Upper lobe of right lung (tissue), 1 donor: ENCODE measurements at regions not wholly inside any gene's neighbourhood (a gene's known extent, or its start where the extent isn't known, plus 50 kb on each side); places are given as distances from the start of the nearest gene placed in this dataset.

ENCODE experiments used
- ATAC-seq: fragments of 200-7000 bp; cut with Tn5 transposase; one replicate; pipeline ENCODE4 v1.9.1; 2020; ENCODE audit warnings: mild to moderate bottlenecking, moderate library complexity
- DNase-seq: peaks from one replicate; pipeline ENCODE4 v3.0.0-alpha.2; 2020
- H3K27ac ChIP-seq: fragments of 200-600 bp; one replicate; pipeline ENCODE4 v1.8.0; 2022
- H3K27me3 ChIP-seq: fragments of 200-600 bp; one replicate; pipeline ENCODE4 v1.8.0; 2022; ENCODE audit warnings: mild to moderate bottlenecking
- H3K36me3 ChIP-seq: fragments of 200-600 bp; one replicate; pipeline ENCODE4 v1.8.0; 2022
- H3K4me1 ChIP-seq: fragments of 200-600 bp; one replicate; pipeline ENCODE4 v1.8.0; 2022
- H3K4me3 ChIP-seq: fragments of 200-600 bp; one replicate; pipeline ENCODE4 v1.8.0; 2022; ENCODE audit warnings: mild to moderate bottlenecking
- H3K9me3 ChIP-seq: fragments of 200-600 bp; one replicate; pipeline ENCODE4 v1.8.0; 2022
- CTCF ChIP-seq: fragments of 200-600 bp; IDR thresholded peaks from one replicate; pipeline ENCODE4 v1.8.0; 2022; ENCODE audit warnings: antibody characterized with exemption
- intact Hi-C: fragments of 100-400 bp; cut with DNase I; formaldehyde crosslinking; loops from one replicate; pipeline ENCODE4 v1.11.0; 2022
- donor health status: DM: no; HTN: yes; CAD: no; lungs with severe emphysema.

GRCh38 chr4:38189445-38189844, 229.2 kb downstream of the PTTG2 start:
- H3K27me3 ChIP-seq: no peaks in the 10 kb centered on the region
- no peaks in the 10 kb centered on the region for H3K9me3 ChIP-seq
- intact Hi-C loops: no loop called here
- H3K27ac ChIP-seq: no peak overlapping the region
- H3K36me3 ChIP-seq: no peaks in the 10 kb centered on the region
- ATAC-seq: no peak
- no peak for DNase-seq
- peaks cover 6% of the 10 kb centered on the region for H3K4me1 ChIP-seq
- no peak overlapping the region for H3K4me3 ChIP-seq
- TF ChIP-seq CTCF: no peak

- Histone ChIP-seq H3K4me3 (no peak overlapping the region), H3K4me1 (peaks cover 6% of the 10 kb centered on the region), H3K36me3 (no peaks in the 10 kb centered on the region), H3K9me3 (no peaks in the 10 kb centered on the region), H3K27ac (no peak overlapping the region), H3K27me3 (no peaks in the 10 kb centered on the region)
- TF ChIP-seq CTCF: no peak
- ATAC-seq: no peak
- intact Hi-C loops: no loop called here
- DNase-seq: no peak
Measured at GRCh38 chr4:38190717-38191178, 230.6 kb downstream of the PTTG2 start.

- no peak overlapping the region for H3K27ac ChIP-seq
- no peak overlapping the region for H3K4me3 ChIP-seq
- no peaks in the 10 kb centered on the region for H3K27me3 ChIP-seq
- H3K36me3 ChIP-seq: no peaks in the 10 kb centered on the region
- no peak for ATAC-seq
- no peak for TF ChIP-seq CTCF
- peaks cover 6% of the 10 kb centered on the region for H3K4me1 ChIP-seq
- DNase-seq: no peak
- no peaks in the 10 kb centered on the region for H3K9me3 ChIP-seq
- intact Hi-C loops: no loop called here
Measured at GRCh38 chr4:38192516-38192915, 232.3 kb downstream of the PTTG2 start.

GRCh38 chr4:38193236-38193863, 233.2 kb downstream of the PTTG2 start:
- TF ChIP-seq CTCF: no peak
- peak; percentile 45 for ATAC-seq
- no peak for DNase-seq
- H3K4me1 ChIP-seq: peaks cover 6% of the 10 kb centered on the region
- H3K27me3 ChIP-seq: no peaks in the 10 kb centered on the region
- H3K4me3 ChIP-seq: no peak overlapping the region
- no peaks in the 10 kb centered on the region for H3K9me3 ChIP-seq
- no peak overlapping the region for H3K27ac ChIP-seq
- H3K36me3 ChIP-seq: no peaks in the 10 kb centered on the region
- intact Hi-C loops: no loop called here

GRCh38 chr4:38194047-38194602, 233.9 kb downstream of the PTTG2 start:
- TF ChIP-seq CTCF: no peak
- Histone ChIP-seq H3K9me3 (no peaks in the 10 kb centered on the region), H3K4me1 (peaks cover 6% of the 10 kb centered on the region), H3K4me3 (no peak overlapping the region), H3K27me3 (no peaks in the 10 kb centered on the region), H3K36me3 (no peaks in the 10 kb centered on the region), H3K27ac (no peak overlapping the region)
- intact Hi-C loops: no loop called here
- no peak for ATAC-seq
- no peak for DNase-seq

- no peak for DNase-seq
- no peaks in the 10 kb centered on the region for H3K36me3 ChIP-seq
- no peaks in the 10 kb centered on the region for H3K27me3 ChIP-seq
- no peaks in the 10 kb centered on the region for H3K9me3 ChIP-seq
- ATAC-seq: no peak
- intact Hi-C loops: no loop called here
- no peak overlapping the region for H3K4me3 ChIP-seq
- H3K4me1 ChIP-seq: peaks cover 6% of the 10 kb centered on the region
- TF ChIP-seq CTCF: no peak
- H3K27ac ChIP-seq: no peak overlapping the region
Measured at GRCh38 chr4:38195486-38195885, 235.3 kb downstream of the PTTG2 start.
